ENCODE measurements at regions not wholly inside any gene's neighbourhood (a gene's known extent, or its start where the extent isn't known, plus 50 kb on each side); places are given as distances from the start of the nearest gene placed in this dataset.

GRCh38 chr2:64850642-64851041, 138.6 kb upstream of the SLC1A4 start:
- no peak overlapping the region for H3K4me3 Mint-ChIP-seq
- no peaks in the 10 kb centered on the region for H3K9me3 Mint-ChIP-seq
- ChIA-PET CTCF (interaction anchor here (1.4 to 1.6 kb wide), 2 partner anchors 12 to 14 kb away, joined by 3 to 4 read pairs; no protein-coding TSS in a partner anchor), POLR2A (interaction anchor here (0.6 to 3.2 kb wide), 8 partner anchors 9 to 414 kb away, joined by 3 to 39 read pairs (median 8); partner anchors contain the start of gene SERTAD2)
- peaks cover 9% of the 10 kb centered on the region for H3K36me3 Mint-ChIP-seq (ENCODE audit: low read depth)
- peaks cover 71% of the 10 kb centered on the region for H3K4me1 Mint-ChIP-seq
- ATAC-seq (ENCODE audit: low read depth) (no peak), DNase-seq (no peak)
- no peaks in the 10 kb centered on the region for H3K27me3 Mint-ChIP-seq
- H3K27ac Mint-ChIP-seq = peak overlapping the region; percentile 70
- TF ChIP-seq CTCF (IDR thresholded peaks at IDR 0.05) = no peak
- intact Hi-C loops (cut with micrococcal nuclease) = no loop called here

- no peak for DNase-seq
These were observed 136.4 kb upstream of the SLC1A4 start for GRCh38 chr2:64852771-64853241.

GRCh38 chr2:64853306-64853705, 135.9 kb upstream of the SLC1A4 start:
- peak overlapping the region; percentile 83 for H3K27ac Mint-ChIP-seq
- no peaks in the 10 kb centered on the region for H3K27me3 Mint-ChIP-seq
- ChIA-PET CTCF (interaction anchor here (0.7 to 2.3 kb wide), 3 partner anchors 13 to 329 kb away, joined by 3 to 6 read pairs (median 3); no protein-coding TSS in a partner anchor), POLR2A (interaction anchor here (1.1 to 3.2 kb wide), 6 partner anchors 10 to 245 kb away, joined by 3 to 39 read pairs (median 7); no protein-coding TSS in a partner anchor)
- H3K9me3 Mint-ChIP-seq = no peaks in the 10 kb centered on the region
- intact Hi-C loops (cut with micrococcal nuclease) = no loop called here
- DNase-seq (no peak), ATAC-seq (ENCODE audit: low read depth) (no peak)
- H3K36me3 Mint-ChIP-seq (ENCODE audit: low read depth) = peaks cover 5% of the 10 kb centered on the region
- TF ChIP-seq CTCF (IDR thresholded peaks at IDR 0.05) = no peak
- H3K4me1 Mint-ChIP-seq = peaks cover 75% of the 10 kb centered on the region
- peak overlapping the region; percentile 45 for H3K4me3 Mint-ChIP-seq

More at GRCh38 chr2:64852771-64853241, 136.4 kb upstream of the SLC1A4 start:
- H3K9me3 Mint-ChIP-seq = no peaks in the 10 kb centered on the region
- no peaks in the 10 kb centered on the region for H3K27me3 Mint-ChIP-seq
- peak overlapping the region; percentile 45 for H3K4me3 Mint-ChIP-seq
- CTCF ChIA-PET = interaction anchor here (0.7 to 2.3 kb wide), 3 partner anchors 12 to 328 kb away, joined by 3 to 6 read pairs (median 3); no protein-coding TSS in a partner anchor
- intact Hi-C loops (cut with micrococcal nuclease) = loop anchor here (1.0 kb wide), 1 partner anchor 7 kb away; no protein-coding TSS in a partner anchor
- H3K4me1 Mint-ChIP-seq = peaks cover 73% of the 10 kb centered on the region
- H3K36me3 Mint-ChIP-seq (ENCODE audit: low read depth) = peaks cover 5% of the 10 kb centered on the region
- no peak for TF ChIP-seq CTCF (IDR thresholded peaks at IDR 0.05)
- H3K27ac Mint-ChIP-seq = peak overlapping the region; percentile 83
- ATAC-seq (ENCODE audit: low read depth) = peak; percentile 80
- POLR2A ChIA-PET = interaction anchor here (0.6 to 3.2 kb wide), 9 partner anchors 10 to 245 kb away, joined by 3 to 39 read pairs (median 6); partner anchors contain the start of gene SERTAD2

- intact Hi-C loops (cut with micrococcal nuclease) = no loop called here
These were observed 135.3 kb upstream of the SLC1A4 start for GRCh38 chr2:64853894-64854293.

More at GRCh38 chr2:64853894-64854293, 135.3 kb upstream of the SLC1A4 start:
- ChIA-PET POLR2A (interaction anchor here (0.7 to 1.6 kb wide), 3 partner anchors 139 to 246 kb away, joined by 3 to 4 read pairs (median 3); no protein-coding TSS in a partner anchor), CTCF (no interaction called here)
- H3K9me3 Mint-ChIP-seq = no peaks in the 10 kb centered on the region
- H3K27me3 Mint-ChIP-seq = no peaks in the 10 kb centered on the region
- TF ChIP-seq CTCF (IDR thresholded peaks at IDR 0.05) = no peak
- peaks cover 2% of the 10 kb centered on the region for H3K36me3 Mint-ChIP-seq (ENCODE audit: low read depth)
- no peak overlapping the region for H3K4me3 Mint-ChIP-seq
- ATAC-seq (ENCODE audit: low read depth) (no peak), DNase-seq (no peak)
- peak overlapping the region; percentile 83 for H3K27ac Mint-ChIP-seq
- peaks cover 75% of the 10 kb centered on the region for H3K4me1 Mint-ChIP-seq
